Tibial artery (tissue), 4 donors: ENCODE measurements at regions not wholly inside any gene's neighbourhood (a gene's known extent, or its start where the extent isn't known, plus 50 kb on each side); places are given as distances from the start of the nearest gene placed in this dataset.

Experiments used
- DNase-seq, 2 donors: peaks; one replicate each; pipeline ENCODE4 v3.0.0-alpha.2; 2019
- H3K27ac ChIP-seq, 2 donors: fragments of 200-600 bp; sonication (generic) in 1 of 2; 1 replicate in 1 of 2; 2 replicates in 1 of 2; pipeline ENCODE4 v1.5.1; 2018 to 2019; ENCODE audit warnings: mild to moderate bottlenecking in 1 of 2
- H3K27me3 ChIP-seq, 2 donors: fragments of 200-600 bp; sonication (generic) in 1 of 2; one replicate each; pipeline versions ENCODE4 v1.5.1 to v1.6.0; 2016 to 2019
- H3K36me3 ChIP-seq, 3 donors: fragments of 200-600 bp; sonication (generic) in 2 of 3; one replicate each; pipeline ENCODE4 v1.5.1; 2016 to 2019; ENCODE audit warnings: mild to moderate bottlenecking in 2 of 3
- H3K4me1 ChIP-seq, 4 donors: fragments of 200-600 bp; sonication (generic) in 2 of 4; 1 replicate in 3 of 4; 2 replicates in 1 of 4; pipeline ENCODE4 v1.5.1; 2016 to 2019
- H3K4me3 ChIP-seq, 2 donors: fragments of 200-600 bp; sonication (generic) in 1 of 2; 1 replicate in 1 of 2; 2 replicates in 1 of 2; pipeline ENCODE4 v1.5.1; 2018 to 2019; ENCODE audit warnings: mild to moderate bottlenecking in 2 of 2
- H3K9me3 ChIP-seq, 3 donors: fragments of 200-600 bp; sonication (generic) in 1 of 3; one replicate each; pipeline ENCODE4 v1.5.1; 2016 to 2019
- CTCF ChIP-seq, 2 experiments: fragments of 200-600 bp in 1 of 2; fragments of 450-650 bp in 1 of 2; IDR thresholded peaks; one replicate each; pipeline ENCODE4 v1.5.1; 2017 to 2019; ENCODE audit warnings: antibody characterized with exemption in 2 of 2, mild to moderate bottlenecking in 1 of 2, moderate library complexity in 1 of 2
- intact Hi-C: fragments of 100-400 bp; cut with DNase I; formaldehyde crosslinking; loops from one replicate; pipeline ENCODE4 v1.15.0; 2023; ENCODE audit warnings: low total_unique reads

GRCh38 chr9:86516564-86516963, 162.4 kb upstream of the TUT7 start:
- intact Hi-C loops: no loop called here
- TF ChIP-seq CTCF (IDR thresholded peaks at IDR 0.05): no peak

GRCh38 chr9:86515221-86515620, 161.0 kb upstream of the TUT7 start:
- no peak for DNase-seq
- no peak for TF ChIP-seq CTCF (IDR thresholded peaks at IDR 0.05)
- Histone ChIP-seq H3K27ac (no peak overlapping the region), H3K27me3 (no peaks in the 10 kb centered on the region), H3K4me1 (peaks cover 0 to 11% (median 0%) of the 10 kb centered on the region in 4 donors), H3K36me3 (no peaks in the 10 kb centered on the region), H3K9me3 (no peaks in the 10 kb centered on the region), H3K4me3 (no peak overlapping the region)
- intact Hi-C loops: no loop called here

More at GRCh38 chr9:86516564-86516963, 162.4 kb upstream of the TUT7 start:
- Histone ChIP-seq H3K4me1 (peaks cover 0 to 11% (median 0%) of the 10 kb centered on the region in 4 donors), H3K4me3 (no peak overlapping the region), H3K27ac (no peak overlapping the region), H3K9me3 (no peaks in the 10 kb centered on the region), H3K27me3 (no peaks in the 10 kb centered on the region), H3K36me3 (no peaks in the 10 kb centered on the region)
- no peak for DNase-seq

GRCh38 chr9:86513429-86513828, 159.2 kb upstream of the TUT7 start:
- intact Hi-C loops: no loop called here
- Histone ChIP-seq H3K4me3 (no peak overlapping the region), H3K9me3 (no peaks in the 10 kb centered on the region), H3K27me3 (no peaks in the 10 kb centered on the region), H3K27ac (no peak overlapping the region), H3K36me3 (no peaks in the 10 kb centered on the region), H3K4me1 (peaks cover 0 to under 1% (median 0%) of the 10 kb centered on the region in 4 donors)
- DNase-seq: no peak
- TF ChIP-seq CTCF (IDR thresholded peaks at IDR 0.05): no peak

GRCh38 chr9:86512929-86513328, 158.7 kb upstream of the TUT7 start:
- no peaks in the 10 kb centered on the region for H3K36me3 ChIP-seq
- no peaks in the 10 kb centered on the region for H3K4me1 ChIP-seq
- no peak overlapping the region for H3K27ac ChIP-seq
- TF ChIP-seq CTCF (IDR thresholded peaks at IDR 0.05): no peak
- no peaks in the 10 kb centered on the region for H3K9me3 ChIP-seq
- DNase-seq: no peak
- intact Hi-C loops: no loop called here
- no peaks in the 10 kb centered on the region for H3K27me3 ChIP-seq
- no peak overlapping the region for H3K4me3 ChIP-seq

GRCh38 chr9:86511614-86512360, 157.6 kb upstream of the TUT7 start:
- DNase-seq: no peak
- intact Hi-C loops: no loop called here
- no peak for TF ChIP-seq CTCF (IDR thresholded peaks at IDR 0.05)

More at GRCh38 chr9:86511614-86512360, 157.6 kb upstream of the TUT7 start:
- no peak overlapping the region for H3K4me3 ChIP-seq
- H3K36me3 ChIP-seq: no peaks in the 10 kb centered on the region
- H3K4me1 ChIP-seq: no peaks in the 10 kb centered on the region
- no peaks in the 10 kb centered on the region for H3K27me3 ChIP-seq
- H3K9me3 ChIP-seq: no peaks in the 10 kb centered on the region
- H3K27ac ChIP-seq: no peak overlapping the region
